ENCODE measurements at regions not wholly inside any gene's neighbourhood (a gene's known extent, or its start where the extent isn't known, plus 50 kb on each side); places are given as distances from the start of the nearest gene placed in this dataset.

GRCh38 chr18:42185486-42185885 lies 230.5 kb downstream of the PIK3C3 start:
- TF ChIP-seq CTCF (conservative IDR thresholded peaks at IDR 0.05 in 1 of 2, IDR thresholded peaks at IDR 0.05 in 1 of 2; ENCODE audit: low read depth in 1 of 2, low read length in 2 of 2) (no peak), EZH2 (IDR thresholded peaks at IDR 0.05; ENCODE audit: low read length, missing control alignments) (no peak)

Measured in fibroblast of lung (primary cell).